Endothelial cell of umbilical vein (primary cell): ENCODE measurements at regions not wholly inside any gene's neighbourhood (a gene's known extent, or its start where the extent isn't known, plus 50 kb on each side); places are given as distances from the start of the nearest gene placed in this dataset.
A peak's percentile ranks its signal among the peaks of the same experiment; 100 is the strongest.

Experiments used
- BruUV-seq: library from RNA; stranded (reverse); fragments of 400-500 nt; replicated peaks from 2 replicates; lab custom pipeline; 2021; lab: Mats Ljungman, UMichigan
- CTCF ChIA-PET: fragments of 300-600, 350-600 bp; sonication (Branson Sonifier 250); formaldehyde crosslinking; loops from one replicate; lab custom pipeline; 2021; ENCODE audit warnings: antibody characterized with exemption, inconsistent platforms; lab: Charles Lee
- POLR2A ChIA-PET: fragments of 300-600, 350-600 bp; sonication (Branson Sonifier 250); formaldehyde crosslinking; loops from one replicate; lab custom pipeline; 2021; ENCODE audit warnings: antibody characterized with exemption, inconsistent platforms; lab: Charles Lee
- DNase-seq: peaks from one replicate; pipeline ENCODE4 v3.0.0-alpha.2; 2011; ENCODE audit warnings: low read depth, low spot score
- FAIRE-seq: peaks from 2 replicates; lab custom pipeline; 2011; peaks lifted over from hg19 to GRCh38; lab: Jason Lieb, UNC
- H2AFZ ChIP-seq: 2 replicates; pipeline ENCODE4 v1.6.0; 2012; ENCODE audit warnings: low read depth, low read length, control low read depth, inconsistent platforms
- H3K27ac ChIP-seq: 2 replicates; pipeline ENCODE4 v1.5.1; 2011; ENCODE audit warnings: low read depth, mild to moderate bottlenecking, control low read depth, low read length, moderate library complexity; ENCODE audit not compliant: insufficient read depth
- H3K27me3 ChIP-seq, 2 experiments: 2 replicates each; pipeline versions ENCODE4 v1.6.0 to v1.6.1; 2011; ENCODE audit warnings: low read length in 2 of 2, mixed read lengths in 1 of 2; ENCODE audit not compliant: control insufficient read depth in 2 of 2, insufficient read depth in 2 of 2
- H3K36me3 ChIP-seq, 2 experiments: 2 replicates in 1 of 2; 3 replicates in 1 of 2; pipeline ENCODE4 v1.5.1; 2011; ENCODE audit warnings: low read length in 2 of 2, mild to moderate bottlenecking in 1 of 2, moderate library complexity in 1 of 2; ENCODE audit not compliant: control insufficient read depth in 2 of 2, insufficient read depth in 2 of 2; ENCODE audit errors: extremely low read depth in 1 of 2
- H3K4me1 ChIP-seq: 3 replicates; pipeline ENCODE4 v1.5.1; 2011; ENCODE audit warnings: mild to moderate bottlenecking, low read length; ENCODE audit not compliant: control insufficient read depth, insufficient read depth; ENCODE audit errors: extremely low read depth
- H3K4me2 ChIP-seq: 2 replicates; pipeline ENCODE4 v1.6.1; 2011; ENCODE audit warnings: low read length, control low read depth, mixed read lengths; ENCODE audit not compliant: insufficient read depth
- H3K4me3 ChIP-seq, 3 experiments: fragments of 200-600 bp in 1 of 3; sonication (generic), shearing (Covaris generic) in 1 of 3; replicated peaks in 1 of 3; 2 replicates each; pipeline ENCODE4 v1.5.1; 2011 to 2016; ENCODE audit warnings: control low read depth in 3 of 3, low read length in 3 of 3, mild to moderate bottlenecking in 2 of 3, inconsistent platforms in 1 of 3, low read depth in 1 of 3, moderate library complexity in 1 of 3; ENCODE audit not compliant: insufficient read depth in 1 of 3
- H3K79me2 ChIP-seq: 2 replicates; pipeline ENCODE4 v1.6.0; 2012; ENCODE audit warnings: low read length, inconsistent platforms; ENCODE audit not compliant: control insufficient read depth, insufficient read depth
- H3K9ac ChIP-seq: replicated peaks from 2 replicates; pipeline ENCODE3; 2011; ENCODE audit warnings: low read length, control low read depth; ENCODE audit not compliant: insufficient read depth; ENCODE audit errors: extremely low read depth
- H3K9me1 ChIP-seq: replicated peaks from 3 replicates; pipeline ENCODE4 v1.6.0; 2011; ENCODE audit warnings: mild to moderate bottlenecking, low read length; ENCODE audit not compliant: control insufficient read depth, insufficient read depth; ENCODE audit errors: extremely low read depth
- H3K9me3 ChIP-seq: replicated peaks from 2 replicates; pipeline ENCODE4 v1.5.1; 2012; ENCODE audit warnings: low read length, inconsistent platforms; ENCODE audit not compliant: control insufficient read depth, insufficient read depth
- H4K20me1 ChIP-seq: replicated peaks from 2 replicates; pipeline ENCODE3; 2011; ENCODE audit warnings: mild to moderate bottlenecking, low read length; ENCODE audit not compliant: control insufficient read depth, insufficient read depth; ENCODE audit errors: extremely low read depth
- EZH2 ChIP-seq: IDR thresholded peaks from 2 replicates; pipeline ENCODE4 v1.6.1; 2012; ENCODE audit warnings: borderline replicate concordance, low read depth, mild to moderate bottlenecking, moderate library complexity, low read length, inconsistent platforms; ENCODE audit not compliant: severe bottlenecking
- FOS ChIP-seq: IDR thresholded peaks from 2 replicates; pipeline ENCODE4 v1.6.1; 2011; ENCODE audit warnings: mild to moderate bottlenecking, low read length, moderate library complexity, borderline replicate concordance; ENCODE audit not compliant: insufficient read depth
- GATA2 ChIP-seq: IDR thresholded peaks from 2 replicates; pipeline ENCODE4 v1.7.0; 2011; ENCODE audit warnings: low read depth, mild to moderate bottlenecking, moderate library complexity, mixed read lengths, low read length; ENCODE audit not compliant: insufficient read length, insufficient read depth
- JUN ChIP-seq: IDR thresholded peaks from 2 replicates; pipeline ENCODE4 v1.6.1; 2011; ENCODE audit warnings: borderline replicate concordance, low read depth; ENCODE audit not compliant: insufficient read length, insufficient read depth
- MYC ChIP-seq: IDR thresholded peaks from one replicate; pipeline ENCODE4 v1.6.1; 2011; ENCODE audit warnings: mild to moderate bottlenecking, low read depth, low read length
- POLR2A ChIP-seq: IDR thresholded peaks from 2 replicates; pipeline ENCODE4 v1.6.1; 2012; ENCODE audit warnings: low read depth, mild to moderate bottlenecking, control low read depth, low read length
- POLR2AphosphoS5 ChIP-seq: IDR thresholded peaks from 2 replicates; pipeline ENCODE4 v1.6.1; 2012; ENCODE audit warnings: low read depth, mild to moderate bottlenecking, control low read depth, low read length, moderate library complexity; ENCODE audit not compliant: insufficient read depth
- dilution Hi-C: fragments of 300-500 bp; cut with MboI; formaldehyde crosslinking; loops from one replicate; pipeline ENCODE4 v1.15.0; 2019; ENCODE audit warnings: low sequenced_read_pairs; ENCODE audit not compliant: extremely low pct_ligation_motif_present
- intact Hi-C: fragments of 100-400 bp; cut with micrococcal nuclease; formaldehyde crosslinking; loops from one replicate; pipeline ENCODE4 v1.10.0; 2022
- TF ChIP-seq, protein P1 (sequence below), 2 donors: IDR thresholded peaks; 1 replicate in 1 of 2; 2 replicates in 1 of 2; pipeline ENCODE4 v1.5.1; 2011; ENCODE audit warnings: low read length in 2 of 2, mild to moderate bottlenecking in 2 of 2, moderate library complexity in 2 of 2, control low read depth in 1 of 2, inconsistent platforms in 1 of 2, low read depth in 1 of 2; ENCODE audit not compliant: insufficient read depth in 1 of 2; ENCODE audit errors: extremely low read depth in 1 of 2
- TF ChIP-seq, protein P2 (sequence below): IDR thresholded peaks from 2 replicates; pipeline ENCODE4 v1.6.1; 2011; ENCODE audit not compliant: insufficient read depth, insufficient read length

DNA sequence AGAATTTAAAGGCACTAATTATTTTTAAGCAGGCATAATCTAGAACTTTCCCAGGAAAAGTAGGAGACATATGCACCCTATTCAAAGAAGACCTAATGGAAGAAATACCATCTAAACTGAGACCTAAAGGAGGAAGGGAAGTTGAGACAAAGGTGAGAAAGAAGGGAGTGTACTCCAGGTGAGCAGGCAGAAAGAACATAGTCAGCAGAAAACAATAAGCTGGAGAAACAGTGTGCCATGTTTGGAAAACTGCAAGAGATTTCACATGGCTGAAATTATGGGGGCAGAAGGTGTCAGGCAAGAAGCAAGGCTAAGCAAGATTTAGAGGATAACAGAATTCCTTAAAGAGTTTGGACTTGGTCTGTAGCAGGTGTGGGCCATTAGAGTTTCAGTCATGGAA lies 167.0 kb upstream of the USP25 start:
- Histone ChIP-seq H3K4me3 (no peak overlapping the region), H2AFZ (no peak overlapping the region), H3K36me3 (no peaks in the 10 kb centered on the region), H3K4me2 (no peak overlapping the region), H3K4me1 (no peaks in the 10 kb centered on the region), H3K9me1 (no peaks in the 10 kb centered on the region), H3K27me3 (peaks cover under 1 to 12% of the 10 kb centered on the region in 2 experiments), H3K79me2 (no peaks in the 10 kb centered on the region), H3K27ac (no peak overlapping the region), H4K20me1 (no peaks in the 10 kb centered on the region), H3K9ac (no peak overlapping the region), H3K9me3 (no peaks in the 10 kb centered on the region)
- TF ChIP-seq EZH2: no peak
- dilution Hi-C loops (no loop called here), intact Hi-C loops (no loop called here)
- no peak for FAIRE-seq
- DNase-seq: no peak
- POLR2A ChIA-PET: no interaction called here
- BruUV-seq: no TSS peak
- CTCF ChIA-PET: no interaction called here

DNA sequence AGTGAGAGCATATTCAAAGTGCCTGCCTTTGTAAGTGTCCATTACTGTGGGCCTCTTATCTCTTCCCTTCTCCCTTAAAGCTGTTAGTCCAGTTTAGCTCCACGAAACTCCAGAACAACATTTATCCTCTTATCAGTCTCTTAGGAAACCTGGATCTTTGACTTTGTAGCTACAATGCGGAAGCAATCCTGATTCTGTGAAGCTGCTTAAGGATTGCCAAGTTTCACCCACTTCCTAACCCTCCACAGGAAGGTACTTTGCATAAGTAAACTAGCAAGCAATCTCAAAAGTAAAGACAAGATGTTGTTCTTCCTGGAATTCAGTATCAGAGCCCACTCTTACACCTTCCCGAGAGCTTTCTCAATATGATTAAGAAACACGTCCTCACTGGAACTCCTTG lies 164.9 kb upstream of the USP25 start:
- DNase-seq (no peak), FAIRE-seq (no peak)
- CTCF ChIA-PET: interaction anchor here (1.0 kb wide), 1 partner anchor 506 kb away, joined by 3 read pairs; no protein-coding TSS in a partner anchor
- no peaks in the 10 kb centered on the region for H3K36me3 ChIP-seq
- no peak overlapping the region for H3K9ac ChIP-seq
- peaks cover 6 to 13% of the 10 kb centered on the region in 2 experiments for H3K27me3 ChIP-seq
- H3K27ac ChIP-seq: no peak overlapping the region
- TF ChIP-seq FOS (no peak), POLR2A (no peak), GATA2 (no peak), EZH2 (no peak), JUN (no peak), MYC (no peak), POLR2AphosphoS5 (no peak)
- TF ChIP-seq, protein P1, sequence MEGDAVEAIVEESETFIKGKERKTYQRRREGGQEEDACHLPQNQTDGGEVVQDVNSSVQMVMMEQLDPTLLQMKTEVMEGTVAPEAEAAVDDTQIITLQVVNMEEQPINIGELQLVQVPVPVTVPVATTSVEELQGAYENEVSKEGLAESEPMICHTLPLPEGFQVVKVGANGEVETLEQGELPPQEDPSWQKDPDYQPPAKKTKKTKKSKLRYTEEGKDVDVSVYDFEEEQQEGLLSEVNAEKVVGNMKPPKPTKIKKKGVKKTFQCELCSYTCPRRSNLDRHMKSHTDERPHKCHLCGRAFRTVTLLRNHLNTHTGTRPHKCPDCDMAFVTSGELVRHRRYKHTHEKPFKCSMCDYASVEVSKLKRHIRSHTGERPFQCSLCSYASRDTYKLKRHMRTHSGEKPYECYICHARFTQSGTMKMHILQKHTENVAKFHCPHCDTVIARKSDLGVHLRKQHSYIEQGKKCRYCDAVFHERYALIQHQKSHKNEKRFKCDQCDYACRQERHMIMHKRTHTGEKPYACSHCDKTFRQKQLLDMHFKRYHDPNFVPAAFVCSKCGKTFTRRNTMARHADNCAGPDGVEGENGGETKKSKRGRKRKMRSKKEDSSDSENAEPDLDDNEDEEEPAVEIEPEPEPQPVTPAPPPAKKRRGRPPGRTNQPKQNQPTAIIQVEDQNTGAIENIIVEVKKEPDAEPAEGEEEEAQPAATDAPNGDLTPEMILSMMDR (IDR thresholded peaks at IDR 0.05; ENCODE audit: extremely low read depth in 1 of 2, insufficient read depth in 1 of 2, low read depth in 1 of 2, low read length in 2 of 2): no peak
- TF ChIP-seq, protein P2, sequence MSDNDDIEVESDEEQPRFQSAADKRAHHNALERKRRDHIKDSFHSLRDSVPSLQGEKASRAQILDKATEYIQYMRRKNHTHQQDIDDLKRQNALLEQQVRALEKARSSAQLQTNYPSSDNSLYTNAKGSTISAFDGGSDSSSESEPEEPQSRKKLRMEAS: no peak
- H3K79me2 ChIP-seq: no peaks in the 10 kb centered on the region
- intact Hi-C loops (no loop called here), dilution Hi-C loops (no loop called here)
- peak overlapping the region; percentile 51 for H2AFZ ChIP-seq
- no peaks in the 10 kb centered on the region for H3K9me1 ChIP-seq
- no peak overlapping the region for H3K4me2 ChIP-seq
- H3K4me1 ChIP-seq: no peaks in the 10 kb centered on the region
- BruUV-seq: no TSS peak
- no peak overlapping the region for H3K4me3 ChIP-seq
- no peaks in the 10 kb centered on the region for H3K9me3 ChIP-seq
- POLR2A ChIA-PET: no interaction called here
- H4K20me1 ChIP-seq: no peaks in the 10 kb centered on the region
